Bone marrow (tissue), 2 donors: ENCODE measurements at regions not wholly inside any gene's neighbourhood (a gene's known extent, or its start where the extent isn't known, plus 50 kb on each side); places are given as distances from the start of the nearest gene placed in this dataset.
"Not testable (repeated sequence)": the region's sequence is repeated elsewhere in the genome, so short reads cannot be mapped to it uniquely, and the experiment has no call there.

Experiments
- DNase-seq, 2 donors: peaks; one replicate each; lab custom pipeline; 2025; lab: John Stamatoyannopoulos, UW

GRCh38 chr4:67038228-67038566 is 507.1 kb downstream of the CENPC start:
- DNase-seq = no peak

DNA sequence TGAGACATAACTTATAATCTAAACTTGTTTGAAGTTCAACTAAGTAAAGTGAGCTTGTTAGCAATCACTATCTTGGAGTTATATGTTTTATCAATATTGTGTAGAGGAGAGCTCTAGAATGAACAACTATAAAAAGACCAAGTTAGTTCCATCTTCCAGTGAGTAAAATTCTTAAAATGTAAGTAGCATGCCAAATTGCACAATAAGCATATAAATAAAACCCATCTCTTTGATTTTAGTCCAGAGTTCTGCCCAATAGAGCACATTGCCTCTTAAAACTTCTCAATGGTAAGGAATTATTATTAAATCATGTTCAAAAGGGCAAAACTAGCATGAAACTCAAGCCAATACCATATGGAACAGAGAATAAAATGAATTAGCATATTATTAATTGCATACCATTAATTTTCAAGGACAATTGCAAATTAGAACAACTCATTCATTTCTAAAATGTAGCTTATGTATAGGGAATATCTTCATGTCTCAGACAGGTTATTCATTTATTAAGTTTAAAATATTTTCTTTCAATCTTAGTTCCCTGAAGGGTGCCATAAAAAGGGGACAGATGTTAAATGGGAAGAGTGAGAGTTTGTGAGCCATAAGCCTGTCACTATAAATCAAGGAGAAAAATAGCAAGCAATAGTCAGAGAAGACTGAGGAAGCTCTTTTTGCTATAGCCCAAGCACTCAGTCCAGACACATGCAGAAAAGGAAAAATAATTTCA is 507.6 kb downstream of the CENPC start:
- DNase-seq = no peak

GRCh38 chr4:67036791-67037190 is 508.5 kb downstream of the CENPC start:
- no peak for DNase-seq

GRCh38 chr4:67035986-67036385 is 509.3 kb downstream of the CENPC start:
- DNase-seq = no peak

GRCh38 chr4:67035501-67035900 is 509.8 kb downstream of the CENPC start:
- no peak for DNase-seq

DNA sequence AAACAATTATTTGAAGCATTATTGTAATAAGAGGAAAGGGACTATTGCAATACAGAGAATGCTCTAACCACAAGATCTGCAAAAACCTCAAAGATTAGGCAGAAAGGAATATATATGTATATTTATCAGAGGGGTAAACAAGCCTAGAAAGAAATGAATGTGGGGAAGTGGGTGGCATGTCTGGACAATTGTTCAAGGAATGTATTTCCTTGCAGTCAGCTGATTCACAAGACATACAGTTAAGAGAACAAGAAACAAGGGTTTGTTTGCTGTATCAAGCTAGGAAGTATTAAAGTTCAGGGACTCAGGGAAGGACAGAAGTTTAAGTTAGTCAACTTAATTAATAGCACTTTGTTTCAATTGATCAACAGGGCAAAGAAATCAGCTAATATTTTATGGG is 514.7 kb downstream of the CENPC start:
- no peak for DNase-seq

- no peak for DNase-seq
Measured at GRCh38 chr4:67020438-67020797, 524.9 kb downstream of the CENPC start.

DNA sequence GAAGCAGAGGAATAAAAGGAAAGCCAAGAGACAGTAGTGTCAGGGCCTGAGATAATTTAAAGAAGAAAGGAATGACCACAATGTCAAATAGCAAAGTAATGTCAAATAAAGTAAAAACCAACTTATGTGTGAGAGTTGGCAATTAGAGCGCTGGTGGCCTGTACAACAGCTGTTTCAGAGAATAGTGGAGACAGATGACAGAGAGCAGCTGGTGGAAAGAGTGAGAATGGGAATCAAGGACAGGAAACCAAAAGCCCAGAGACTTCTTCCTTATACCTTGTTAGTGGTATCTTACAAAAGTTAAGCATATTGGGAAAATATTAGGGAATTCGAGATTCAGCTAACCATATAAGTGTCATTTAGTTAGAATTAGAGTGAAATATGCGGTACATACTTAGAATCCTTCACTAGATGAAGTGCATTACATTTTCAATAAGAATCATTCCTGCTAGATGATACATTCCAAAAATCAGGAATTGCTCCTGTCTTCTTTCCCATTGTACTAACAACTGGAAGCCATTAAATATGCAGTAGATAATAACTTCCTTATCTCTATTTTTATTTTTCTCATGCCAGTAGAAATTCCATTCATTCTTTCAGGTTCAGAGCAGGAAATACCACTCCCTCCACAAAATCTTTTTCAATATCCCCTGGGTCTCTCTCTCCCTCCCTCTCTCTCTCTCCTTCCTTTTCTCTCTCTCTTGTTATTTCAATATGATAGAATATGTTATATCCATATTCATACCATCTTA is 525.4 kb downstream of the CENPC start:
- DNase-seq = no peak

GRCh38 chr4:67014592-67014991 is 530.7 kb downstream of the CENPC start:
- DNase-seq = no peak

GRCh38 chr4:67006791-67007190 is 538.5 kb downstream of the CENPC start:
- no peak for DNase-seq

- no peak for DNase-seq
Measured at GRCh38 chr4:66991521-66991920, 553.8 kb downstream of the CENPC start.

DNA sequence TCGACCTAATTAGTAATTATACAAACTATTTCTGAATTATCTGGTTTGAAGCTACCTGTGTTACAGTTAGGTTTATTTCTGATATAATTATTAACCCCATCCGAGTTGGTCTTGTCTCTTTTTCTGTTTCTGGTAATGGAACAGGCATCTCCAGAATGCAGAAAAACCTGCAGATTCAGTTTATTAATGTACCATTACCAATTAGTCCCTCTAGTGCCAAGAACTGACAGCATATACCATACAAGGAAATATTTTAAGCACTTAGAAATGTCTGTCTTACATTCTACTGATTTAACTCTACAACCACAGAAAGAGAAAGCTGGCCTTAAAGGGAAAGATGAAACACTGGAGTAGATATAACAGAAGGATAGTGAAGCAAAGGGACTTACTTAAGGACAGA is 570.6 kb downstream of the CENPC start:
- no peak for DNase-seq

- DNase-seq = no peak
Measured at GRCh38 chr4:66972087-66972486, 573.2 kb downstream of the CENPC start.

DNA sequence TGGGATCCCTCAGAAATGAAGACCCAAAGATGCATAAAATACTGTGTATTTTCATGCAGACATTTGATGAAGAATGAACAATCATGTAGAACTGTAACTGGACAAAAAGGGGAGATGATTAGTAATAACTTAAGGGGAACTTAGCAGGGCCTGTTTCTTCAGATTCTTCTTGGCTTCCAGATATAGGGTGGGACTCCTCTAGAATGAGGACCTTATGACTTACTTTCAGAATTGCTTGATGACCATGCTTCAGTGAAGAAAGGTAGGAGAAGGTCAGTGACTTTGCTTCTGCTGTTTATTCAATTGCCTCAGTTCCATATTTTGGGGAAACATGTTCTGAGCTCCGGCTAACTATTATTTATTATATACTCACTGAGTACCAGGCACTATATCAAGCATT is 580.8 kb downstream of the CENPC start:
- DNase-seq = no peak

DNA sequence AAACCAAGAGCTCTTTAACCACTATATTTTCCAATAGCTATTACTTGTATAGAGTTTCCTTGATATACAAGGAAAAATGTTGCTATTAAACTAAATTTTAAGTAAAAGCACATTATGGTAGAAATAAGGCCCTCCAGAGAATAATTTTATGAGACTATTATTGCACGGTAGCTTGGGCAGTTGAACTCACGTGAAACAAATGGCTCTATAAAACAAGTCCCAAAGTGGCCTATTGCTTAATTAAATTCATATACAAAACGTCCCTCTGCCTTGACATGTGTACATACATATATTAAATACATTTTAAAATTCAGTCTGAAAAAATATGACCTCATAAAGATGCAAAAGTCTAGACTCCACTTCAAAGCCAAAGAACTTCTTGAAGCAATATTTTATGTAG is 582.2 kb downstream of the CENPC start:
- DNase-seq = no peak

GRCh38 chr4:66959207-66959606 is 586.1 kb downstream of the CENPC start:
- DNase-seq = no peak

GRCh38 chr4:66956852-66957251 is 588.5 kb downstream of the CENPC start:
- DNase-seq = no peak

DNA sequence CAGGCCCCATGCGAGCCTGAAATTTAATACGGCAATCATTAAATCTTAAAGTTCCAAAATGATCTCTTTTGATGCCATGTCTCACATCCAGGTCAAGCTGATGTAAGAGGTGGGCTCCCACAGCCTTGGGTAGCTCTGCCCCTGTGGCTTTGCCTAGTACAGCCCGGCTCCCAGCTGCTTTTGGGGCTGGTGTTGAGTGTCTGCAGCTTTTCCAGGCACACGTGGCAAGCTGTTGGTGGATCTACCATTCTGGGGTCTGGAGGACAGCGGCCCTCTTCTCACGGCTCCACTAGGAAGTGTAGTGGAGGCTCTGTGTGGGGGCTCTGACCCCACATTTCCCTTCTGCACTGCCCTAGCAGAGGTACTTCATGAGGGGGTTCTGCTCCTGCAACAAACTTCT is 588.9 kb downstream of the CENPC start:
- DNase-seq = no peak

GRCh38 chr4:66955784-66956183 is 589.5 kb downstream of the CENPC start:
- no peak for DNase-seq

- DNase-seq = peak in 1 of 2 donors; percentile 45
Measured at GRCh38 chr4:66949419-66949818, 595.9 kb downstream of the CENPC start.

DNA sequence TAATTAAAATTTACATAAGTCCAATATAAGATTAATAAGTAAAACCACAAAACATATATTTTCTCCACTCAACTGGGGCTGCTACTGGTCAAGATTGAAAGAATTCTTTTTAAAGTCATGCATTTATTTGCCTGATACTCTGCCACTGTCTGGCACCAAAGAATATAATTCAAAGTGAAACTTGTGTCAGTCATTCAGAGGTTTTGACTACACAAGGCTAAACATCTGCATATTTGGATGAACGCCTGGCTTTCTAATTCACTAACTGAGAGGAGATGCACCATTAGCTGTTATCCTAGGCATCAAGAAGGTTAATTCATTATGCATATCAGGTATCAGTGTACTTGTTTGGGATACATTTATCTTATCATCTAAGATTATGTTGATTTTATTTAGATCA is 598.5 kb downstream of the CENPC start:
- DNase-seq = no peak

GRCh38 chr4:66943112-66943511 is 602.2 kb downstream of the CENPC start:
- DNase-seq = no peak

GRCh38 chr4:66931981-66932380 is 613.3 kb downstream of the CENPC start:
- DNase-seq = not testable (repeated sequence)

DNA sequence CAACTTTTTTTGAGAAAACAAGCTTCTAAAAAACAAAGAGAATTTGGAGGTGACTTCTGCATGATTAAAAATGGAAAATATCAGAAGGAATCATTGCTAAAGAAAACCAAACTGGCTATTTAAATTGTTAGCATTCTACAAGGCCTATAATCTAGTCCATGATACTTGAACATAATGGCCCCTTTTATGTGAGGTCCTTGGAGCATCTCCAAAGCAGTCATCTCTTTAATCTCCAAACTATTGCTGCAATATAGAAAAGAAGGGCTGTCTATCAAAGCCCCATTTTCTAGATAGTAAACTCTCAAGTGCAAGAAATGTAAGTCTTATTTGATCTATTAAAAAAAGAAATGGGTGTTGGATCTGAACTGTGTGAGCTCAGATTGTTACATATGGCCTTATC is 615.1 kb downstream of the CENPC start:
- no peak for DNase-seq
